Glomerular visceral epithelial cell (primary cell): ENCODE measurements at regions not wholly inside any gene's neighbourhood (a gene's known extent, or its start where the extent isn't known, plus 50 kb on each side); places are given as distances from the start of the nearest gene placed in this dataset.

Source experiments
- DNase-seq: peaks from one replicate; pipeline ENCODE4 v3.0.0-alpha.2; 2016; ENCODE audit errors: extremely low spot score

DNA sequence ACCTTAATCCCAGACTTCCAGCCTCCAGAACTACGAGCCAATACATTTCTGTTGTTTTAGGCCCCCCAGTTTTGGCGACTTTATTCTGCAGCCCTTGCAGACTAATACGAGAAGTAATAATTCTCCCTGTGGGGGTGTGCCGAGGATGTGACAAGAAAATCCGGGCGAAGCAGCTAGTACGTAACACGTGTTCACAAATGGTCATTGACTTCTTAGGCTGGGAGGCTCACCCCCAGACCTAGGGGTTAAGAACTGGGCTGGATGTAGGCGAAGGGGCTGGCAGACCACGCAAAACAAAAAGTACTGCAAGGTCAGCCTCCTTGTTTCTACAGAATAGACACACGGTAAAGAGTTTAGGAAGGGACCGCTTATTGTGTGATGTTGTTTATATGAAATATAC lies 69.8 kb upstream of the ESRRB start:
- DNase-seq, result no peak

GRCh38 chr14:76307786-76308780 lies 67.9 kb upstream of the ESRRB start:
- no peak for DNase-seq

DNA sequence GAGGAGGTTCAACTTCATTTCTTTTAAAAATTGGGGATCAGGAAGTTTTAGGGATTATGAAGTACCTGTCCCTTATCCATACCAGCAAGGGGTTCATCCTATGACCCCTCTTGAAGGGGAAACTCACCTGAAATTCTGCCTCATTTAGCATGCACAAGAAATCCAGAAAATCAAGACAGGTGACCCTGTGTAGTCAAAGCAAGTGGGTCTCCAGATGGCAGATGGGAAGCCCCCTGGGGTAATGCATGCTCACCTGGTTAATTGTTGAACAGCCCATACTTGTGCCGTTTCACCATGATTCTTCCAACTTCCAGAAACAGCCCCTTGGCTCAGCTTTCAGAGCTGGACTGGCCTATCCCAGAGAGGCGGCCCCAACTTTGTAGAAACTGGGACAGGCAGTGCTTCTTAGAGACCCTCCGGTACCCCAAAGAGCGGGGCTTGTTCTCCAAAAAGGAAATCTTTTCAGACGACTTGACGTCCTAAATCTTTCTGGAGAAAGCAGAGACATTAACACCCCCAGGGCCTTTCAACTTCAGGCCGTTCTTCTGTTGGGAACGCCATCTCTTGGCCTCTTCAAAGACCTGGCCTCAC lies 66.3 kb upstream of the ESRRB start:
- no peak for DNase-seq

DNA sequence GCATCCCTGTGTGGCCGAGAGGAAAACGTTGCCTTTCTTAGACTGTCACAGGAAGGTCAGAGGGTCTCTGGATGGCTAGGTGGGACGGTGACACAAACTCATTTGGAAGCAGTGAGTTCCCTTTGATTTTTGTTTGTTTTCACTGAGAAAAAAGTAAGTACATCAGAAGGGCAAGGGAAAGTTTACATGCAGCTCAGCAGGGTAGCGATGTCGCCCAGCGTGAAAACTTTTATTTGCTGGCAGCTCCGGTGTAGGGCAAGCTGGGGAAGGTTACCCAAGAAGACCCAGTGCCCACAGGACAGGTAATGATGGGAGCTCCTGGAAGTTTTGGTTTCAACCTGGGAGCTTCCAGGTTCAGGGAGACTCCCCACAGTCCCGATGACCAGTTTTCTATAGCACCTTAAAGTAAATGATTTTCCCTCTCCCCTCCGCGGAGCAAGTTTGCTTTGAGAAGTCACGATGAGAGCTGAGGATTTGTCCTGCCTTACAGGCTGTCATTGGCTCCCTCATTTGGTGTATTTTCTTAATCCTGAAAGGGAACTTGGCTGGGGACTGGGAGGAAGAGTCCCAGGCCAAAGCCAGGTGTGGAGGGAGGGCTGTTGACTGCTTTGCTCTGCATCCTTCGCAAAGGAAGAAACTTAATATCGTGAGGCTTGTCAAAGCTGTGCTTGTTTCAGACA lies 64.7 kb upstream of the ESRRB start:
- no peak for DNase-seq

GRCh38 chr14:76312821-76313220 lies 63.1 kb upstream of the ESRRB start:
- DNase-seq, result no peak

DNA sequence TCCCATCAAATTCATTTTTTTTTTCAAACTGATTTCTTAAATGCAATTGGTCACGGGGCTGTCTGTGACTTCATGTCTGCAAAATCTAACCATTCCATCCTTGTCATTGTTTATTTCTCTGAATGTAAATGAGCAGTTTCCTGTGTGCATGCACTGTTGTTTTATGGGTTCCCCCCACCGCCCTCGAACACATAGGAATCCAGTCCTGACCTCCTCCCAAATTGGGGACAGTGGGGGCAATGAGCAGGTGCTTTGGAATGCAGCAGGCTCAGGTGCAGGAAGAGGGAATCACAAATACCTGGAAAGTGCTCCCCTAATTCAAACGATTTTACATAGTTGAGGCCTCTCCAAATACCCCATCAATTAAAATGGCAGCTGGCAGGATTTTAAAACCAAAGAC lies 62.6 kb upstream of the ESRRB start:
- DNase-seq, result no peak

GRCh38 chr14:76313852-76314251 lies 62.1 kb upstream of the ESRRB start:
- no peak for DNase-seq

DNA sequence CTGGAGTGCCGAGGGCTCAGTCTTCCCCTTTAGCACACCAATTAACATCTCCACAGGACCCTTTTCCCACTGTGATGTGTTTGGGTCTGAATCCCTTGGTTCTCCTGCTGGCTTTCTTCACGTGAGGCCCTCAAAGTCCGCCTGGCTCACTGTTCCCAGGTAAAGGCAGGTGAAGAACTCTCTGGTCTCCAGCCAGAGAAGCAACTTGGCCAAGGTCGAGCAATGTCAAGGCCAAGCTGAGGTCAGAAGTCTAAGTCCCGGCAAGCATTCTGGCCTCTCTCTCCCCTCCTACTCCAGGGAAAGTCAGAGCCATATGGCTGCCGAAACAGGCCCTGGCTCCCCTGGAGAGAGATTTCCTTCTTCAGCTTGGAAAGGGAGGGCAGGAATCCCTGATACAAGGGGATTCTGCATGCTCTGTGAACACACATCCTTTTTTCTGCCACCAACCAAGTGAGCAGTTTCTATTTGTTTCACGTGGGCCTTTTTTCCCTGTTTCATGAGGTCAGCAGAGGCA lies 61.4 kb upstream of the ESRRB start:
- no peak for DNase-seq

DNA sequence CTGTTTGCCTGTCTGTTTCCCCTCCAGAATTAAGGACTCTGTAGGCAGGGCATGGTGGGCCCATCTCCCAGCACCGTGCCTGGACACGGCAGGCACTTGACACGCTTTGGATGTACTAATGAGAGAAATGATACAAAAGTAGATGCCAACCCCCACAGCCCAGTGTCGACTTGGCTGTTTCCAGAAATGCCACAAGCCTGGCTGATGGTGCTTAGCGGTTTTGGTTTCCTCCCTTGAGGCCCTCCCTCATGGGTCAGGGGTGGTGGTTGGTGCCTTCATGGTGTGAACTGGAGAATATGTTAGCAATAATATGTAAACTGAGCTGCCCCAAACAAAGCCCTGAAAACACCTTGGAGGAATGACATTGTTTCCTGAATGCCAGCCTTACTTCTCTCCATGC lies 55.5 kb upstream of the ESRRB start:
- no peak for DNase-seq

DNA sequence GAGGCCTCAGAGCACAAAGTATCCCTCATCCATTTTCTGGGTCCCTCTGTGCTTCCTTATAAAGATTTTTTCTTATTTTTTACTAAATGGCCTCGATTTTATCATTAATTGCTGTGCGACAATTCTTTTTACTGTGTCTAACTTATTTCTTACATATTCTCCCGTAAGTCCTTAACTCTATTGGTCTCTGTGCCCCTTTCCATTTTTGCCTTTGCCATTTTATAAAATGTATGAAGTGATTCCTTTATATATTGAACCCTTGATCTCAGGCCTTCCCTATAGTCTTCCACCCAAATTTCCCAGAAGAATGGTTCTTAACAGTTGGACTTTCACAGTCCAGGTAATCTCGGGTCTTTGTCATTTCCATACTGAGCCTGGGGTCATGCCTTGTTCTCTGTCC lies 55.0 kb upstream of the ESRRB start:
- no peak for DNase-seq

DNA sequence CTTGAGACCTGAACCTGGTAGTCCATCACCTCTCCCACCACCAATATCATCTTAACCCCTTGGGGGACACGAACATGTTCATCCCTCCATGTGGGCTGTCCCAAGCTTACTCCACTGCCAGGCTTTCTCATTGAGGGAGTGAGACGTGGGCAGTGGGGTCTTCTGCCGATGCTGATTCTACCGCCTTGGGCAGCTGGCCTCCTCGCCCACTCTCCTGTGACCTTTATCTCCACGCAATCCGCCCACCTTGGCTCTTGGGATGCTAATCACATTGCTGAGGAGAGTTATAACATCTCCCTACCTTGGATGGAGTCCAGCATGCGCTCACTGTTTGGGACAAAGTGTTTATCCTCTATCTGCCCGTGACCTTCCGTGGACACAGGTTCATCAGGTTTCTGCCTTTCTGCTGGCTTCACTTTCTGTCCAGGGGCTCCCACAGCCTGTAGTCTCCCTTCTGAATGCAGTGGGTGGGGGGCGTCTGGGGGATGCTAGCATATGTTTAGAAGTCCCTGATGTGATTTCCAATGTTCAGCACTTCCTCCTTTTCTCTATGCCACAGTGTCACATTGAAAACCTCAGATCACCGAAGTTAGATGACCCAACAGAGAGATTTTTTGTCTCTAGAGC lies 53.2 kb upstream of the ESRRB start:
- no peak for DNase-seq

DNA sequence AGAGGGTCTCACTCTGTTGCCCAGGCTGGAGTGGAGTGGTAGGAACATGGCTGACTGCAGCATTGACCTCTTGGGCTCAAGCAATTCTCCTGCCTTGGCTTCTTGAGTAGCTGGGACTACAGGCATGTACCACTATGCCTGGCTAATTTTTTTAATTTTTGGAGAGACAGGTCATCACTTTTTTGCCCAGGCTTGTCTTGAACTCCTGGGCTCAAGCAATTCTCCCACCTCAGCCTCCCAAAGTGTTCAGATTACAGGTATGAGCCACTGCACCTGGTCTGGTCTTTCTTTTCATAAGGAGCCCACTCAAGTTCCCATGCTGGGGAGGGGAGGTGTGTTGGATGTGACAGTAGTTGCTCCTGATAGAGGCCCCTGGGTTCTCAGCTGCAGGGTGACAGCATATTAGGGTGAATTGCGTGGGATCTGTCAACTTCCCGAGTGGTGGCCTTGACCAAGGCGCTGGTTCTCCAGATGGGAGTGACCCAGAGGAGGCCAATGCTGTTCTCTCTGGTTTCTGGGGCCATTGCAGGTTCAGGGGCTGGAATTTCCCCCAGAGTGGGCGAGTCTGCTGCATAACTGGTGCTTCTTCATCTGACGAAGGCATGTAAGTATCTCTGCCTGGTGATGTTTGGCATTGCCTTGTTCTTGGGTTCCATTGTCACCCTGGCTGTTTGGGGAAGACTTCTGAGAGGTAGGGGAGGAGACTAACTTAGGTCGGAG lies 52.4 kb upstream of the ESRRB start:
- no peak for DNase-seq

DNA sequence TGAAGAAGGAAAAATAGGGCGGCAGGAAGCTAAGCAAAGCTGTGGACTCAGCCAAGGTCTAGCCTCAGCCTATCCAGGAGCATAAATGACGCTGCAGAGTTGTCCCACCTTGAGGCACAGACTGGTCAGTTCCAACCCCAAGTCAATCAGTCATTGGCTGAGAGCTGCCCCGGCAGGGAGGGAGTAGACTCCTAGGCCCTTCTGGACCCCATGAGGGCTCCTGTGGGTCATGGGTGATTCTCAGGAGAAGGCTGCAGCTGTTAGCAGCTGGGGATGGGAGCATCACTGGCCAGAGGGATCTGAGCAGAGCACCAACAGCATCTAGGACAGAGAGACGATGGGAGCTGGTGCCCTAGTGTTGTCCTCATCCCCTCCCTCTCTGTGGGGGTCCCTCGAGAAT lies 51.8 kb upstream of the ESRRB start:
- DNase-seq, result no peak
